ENCODE measurements at regions not wholly inside any gene's neighbourhood (a gene's known extent, or its start where the extent isn't known, plus 50 kb on each side); places are given as distances from the start of the nearest gene placed in this dataset.

DNA sequence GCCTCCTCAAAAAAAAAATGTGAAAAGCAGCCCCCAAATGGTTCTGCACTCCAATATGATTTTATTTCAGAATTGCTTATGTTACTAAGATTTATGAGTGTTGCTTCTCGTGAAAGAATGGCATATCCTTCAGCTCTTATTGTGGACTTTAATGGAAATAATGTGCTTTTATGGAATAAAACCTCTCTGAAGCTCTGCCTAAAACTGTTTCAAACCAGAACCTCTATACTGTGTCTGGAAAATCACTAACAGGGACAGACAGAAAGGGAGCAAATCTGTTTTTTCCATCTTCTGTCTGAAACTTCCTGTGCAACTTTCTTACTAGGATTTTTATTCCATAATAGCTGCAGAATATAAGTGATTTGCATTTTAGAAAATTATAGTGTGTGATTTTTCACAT, 493.1 kb downstream of the ANKRD50 start:
- TF ChIP-seq, protein P1, sequence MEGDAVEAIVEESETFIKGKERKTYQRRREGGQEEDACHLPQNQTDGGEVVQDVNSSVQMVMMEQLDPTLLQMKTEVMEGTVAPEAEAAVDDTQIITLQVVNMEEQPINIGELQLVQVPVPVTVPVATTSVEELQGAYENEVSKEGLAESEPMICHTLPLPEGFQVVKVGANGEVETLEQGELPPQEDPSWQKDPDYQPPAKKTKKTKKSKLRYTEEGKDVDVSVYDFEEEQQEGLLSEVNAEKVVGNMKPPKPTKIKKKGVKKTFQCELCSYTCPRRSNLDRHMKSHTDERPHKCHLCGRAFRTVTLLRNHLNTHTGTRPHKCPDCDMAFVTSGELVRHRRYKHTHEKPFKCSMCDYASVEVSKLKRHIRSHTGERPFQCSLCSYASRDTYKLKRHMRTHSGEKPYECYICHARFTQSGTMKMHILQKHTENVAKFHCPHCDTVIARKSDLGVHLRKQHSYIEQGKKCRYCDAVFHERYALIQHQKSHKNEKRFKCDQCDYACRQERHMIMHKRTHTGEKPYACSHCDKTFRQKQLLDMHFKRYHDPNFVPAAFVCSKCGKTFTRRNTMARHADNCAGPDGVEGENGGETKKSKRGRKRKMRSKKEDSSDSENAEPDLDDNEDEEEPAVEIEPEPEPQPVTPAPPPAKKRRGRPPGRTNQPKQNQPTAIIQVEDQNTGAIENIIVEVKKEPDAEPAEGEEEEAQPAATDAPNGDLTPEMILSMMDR (IDR thresholded peaks at IDR 0.05; ENCODE audit: insufficient read depth, low read depth, low read length): no peak
- TF ChIP-seq EZH2 (IDR thresholded peaks at IDR 0.05; ENCODE audit: insufficient read depth, low read length): no peak
